Nephron progenitor cell (in vitro differentiated cells): ENCODE measurements at regions not wholly inside any gene's neighbourhood (a gene's known extent, or its start where the extent isn't known, plus 50 kb on each side); places are given as distances from the start of the nearest gene placed in this dataset.

Source experiments
- DNase-seq: peaks from one replicate; pipeline ENCODE4 v3.0.0; 2021
- H3K27ac Mint-ChIP-seq: 2 replicates; pipeline ENCODE4 v1.8.0; 2021; ENCODE audit warnings: mild to moderate bottlenecking, moderate library complexity, mixed read lengths
- H3K27me3 Mint-ChIP-seq: 2 replicates; pipeline ENCODE4 v1.8.0; 2021; ENCODE audit warnings: mild to moderate bottlenecking, low read depth, mixed read lengths; ENCODE audit not compliant: poor library complexity
- H3K36me3 Mint-ChIP-seq: 2 replicates; pipeline ENCODE4 v1.8.0; 2021; ENCODE audit warnings: low read depth, mixed read lengths
- H3K4me1 Mint-ChIP-seq: 2 replicates; pipeline ENCODE4 v1.8.0; 2021; ENCODE audit warnings: mixed read lengths
- H3K4me3 Mint-ChIP-seq: 2 replicates; pipeline ENCODE4 v1.8.0; 2021; ENCODE audit warnings: mild to moderate bottlenecking, moderate library complexity, mixed read lengths
- H3K9me3 Mint-ChIP-seq: 2 replicates; pipeline ENCODE4 v1.8.0; 2021; ENCODE audit warnings: mild to moderate bottlenecking, moderate library complexity, mixed read lengths
- TF ChIP-seq, protein P1 (sequence below): fragments of 200-600 bp; sonication (generic); IDR thresholded peaks from 2 replicates; pipeline ENCODE4 v1.5.0; 2021; ENCODE audit warnings: antibody characterized with exemption

DNA sequence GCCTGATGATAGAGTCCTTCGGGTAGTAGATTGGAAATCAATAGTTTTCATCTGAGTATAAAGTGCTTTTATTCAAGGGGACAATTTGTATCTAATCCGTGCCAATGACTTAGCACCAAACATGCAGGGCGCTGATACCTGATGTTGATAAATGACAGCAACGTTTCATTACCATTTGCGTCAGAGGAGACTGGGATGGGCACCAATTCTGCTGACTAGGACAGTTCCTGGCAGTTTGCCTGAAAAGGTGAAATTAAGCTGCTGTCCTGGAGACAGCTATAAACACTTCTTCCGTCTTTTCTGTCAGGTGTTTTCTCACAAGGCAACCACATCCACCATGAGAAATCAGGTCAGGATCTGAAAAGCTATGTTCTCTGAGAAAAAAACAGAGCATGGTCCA, 1136.4 kb downstream of the TYW1 start:
- Mint-ChIP-seq H3K9me3 (no peaks in the 10 kb centered on the region), H3K4me1 (peaks cover 5% of the 10 kb centered on the region), H3K4me3 (no peak overlapping the region), H3K36me3 (no peaks in the 10 kb centered on the region), H3K27me3 (peaks cover 20% of the 10 kb centered on the region), H3K27ac (peak overlapping the region; percentile 40)
- TF ChIP-seq, protein P1, sequence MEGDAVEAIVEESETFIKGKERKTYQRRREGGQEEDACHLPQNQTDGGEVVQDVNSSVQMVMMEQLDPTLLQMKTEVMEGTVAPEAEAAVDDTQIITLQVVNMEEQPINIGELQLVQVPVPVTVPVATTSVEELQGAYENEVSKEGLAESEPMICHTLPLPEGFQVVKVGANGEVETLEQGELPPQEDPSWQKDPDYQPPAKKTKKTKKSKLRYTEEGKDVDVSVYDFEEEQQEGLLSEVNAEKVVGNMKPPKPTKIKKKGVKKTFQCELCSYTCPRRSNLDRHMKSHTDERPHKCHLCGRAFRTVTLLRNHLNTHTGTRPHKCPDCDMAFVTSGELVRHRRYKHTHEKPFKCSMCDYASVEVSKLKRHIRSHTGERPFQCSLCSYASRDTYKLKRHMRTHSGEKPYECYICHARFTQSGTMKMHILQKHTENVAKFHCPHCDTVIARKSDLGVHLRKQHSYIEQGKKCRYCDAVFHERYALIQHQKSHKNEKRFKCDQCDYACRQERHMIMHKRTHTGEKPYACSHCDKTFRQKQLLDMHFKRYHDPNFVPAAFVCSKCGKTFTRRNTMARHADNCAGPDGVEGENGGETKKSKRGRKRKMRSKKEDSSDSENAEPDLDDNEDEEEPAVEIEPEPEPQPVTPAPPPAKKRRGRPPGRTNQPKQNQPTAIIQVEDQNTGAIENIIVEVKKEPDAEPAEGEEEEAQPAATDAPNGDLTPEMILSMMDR: no peak
- no peak for DNase-seq

DNA sequence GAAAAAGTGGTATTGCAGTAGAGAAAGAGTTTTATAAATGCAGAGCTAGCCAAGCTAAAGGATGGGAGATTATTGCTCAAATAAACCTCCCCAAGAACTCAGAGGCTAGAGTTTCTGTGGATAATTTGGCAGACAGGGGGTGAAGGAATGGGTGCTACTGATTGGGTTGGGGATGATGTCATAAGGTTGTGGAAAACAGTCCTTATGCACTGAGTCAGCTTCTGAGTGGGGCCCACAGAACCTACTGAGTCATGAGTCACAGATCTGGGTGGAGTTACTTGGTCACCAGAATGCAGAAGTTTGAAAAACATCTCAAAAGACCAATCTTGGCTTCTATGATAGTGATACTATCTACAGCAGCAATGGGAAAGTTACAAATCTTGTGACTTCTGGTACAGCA, 1146.7 kb downstream of the TYW1 start:
- Mint-ChIP-seq H3K27ac (no peak overlapping the region), H3K9me3 (peaks cover 29% of the 10 kb centered on the region), H3K4me3 (no peak overlapping the region), H3K4me1 (no peaks in the 10 kb centered on the region), H3K27me3 (peaks cover 15% of the 10 kb centered on the region), H3K36me3 (no peaks in the 10 kb centered on the region)
- DNase-seq: no peak
- TF ChIP-seq, protein P1: no peak

DNA sequence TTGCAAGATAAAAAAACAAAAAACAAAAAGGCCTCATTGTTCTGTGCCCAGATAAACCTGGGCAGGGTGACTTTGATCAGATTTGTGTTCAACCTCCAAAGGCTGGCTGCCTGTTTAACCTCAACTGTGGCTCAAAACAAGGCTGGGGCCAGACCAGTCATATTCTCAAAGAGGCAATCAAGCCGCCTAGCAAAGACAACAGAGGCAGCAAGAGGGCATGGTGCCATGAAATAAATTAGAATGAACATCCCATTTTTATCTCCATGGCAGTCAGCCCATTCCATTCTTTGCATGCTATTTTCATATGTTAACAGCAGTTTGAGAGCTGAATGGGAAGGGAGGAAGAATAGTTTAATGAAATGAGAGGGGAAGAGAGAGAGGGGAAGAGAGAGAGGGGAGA, 1150.3 kb downstream of the TYW1 start:
- Mint-ChIP-seq H3K4me1 (no peaks in the 10 kb centered on the region), H3K9me3 (peaks cover 27% of the 10 kb centered on the region), H3K36me3 (no peaks in the 10 kb centered on the region), H3K27me3 (peaks cover 8% of the 10 kb centered on the region), H3K27ac (no peak overlapping the region), H3K4me3 (no peak overlapping the region)
- DNase-seq: no peak
- TF ChIP-seq, protein P1: no peak

DNA sequence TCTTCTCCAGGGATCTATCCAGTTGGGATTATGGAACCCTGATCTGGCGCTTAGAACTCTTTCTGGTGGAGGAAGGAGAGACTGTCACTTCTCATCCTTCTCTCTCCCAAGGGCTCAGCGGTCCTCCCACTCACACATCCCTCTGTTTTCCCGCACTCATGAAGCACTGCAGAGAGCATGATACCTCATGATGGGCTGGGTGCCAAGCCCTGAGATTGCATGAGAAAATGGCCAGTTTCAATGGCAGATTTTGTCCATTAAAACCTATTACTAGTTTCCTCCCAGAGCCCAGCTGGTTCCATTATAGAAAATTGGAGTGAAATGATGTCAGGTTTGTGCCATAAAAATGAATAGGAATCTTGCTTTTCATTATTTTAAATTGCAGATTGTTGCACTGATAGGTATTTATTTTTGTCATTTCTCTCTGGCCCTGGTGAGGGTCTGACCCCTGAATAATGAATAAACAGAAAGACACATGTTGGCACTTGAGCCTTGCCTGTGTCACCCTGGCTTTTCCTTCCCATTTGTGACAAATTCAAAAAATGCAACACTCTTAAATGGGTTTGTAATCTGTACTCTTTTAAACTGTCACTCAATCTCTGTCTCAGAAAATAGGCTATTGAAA, 1151.1 kb downstream of the TYW1 start:
- Mint-ChIP-seq H3K4me1 (no peaks in the 10 kb centered on the region), H3K27me3 (peaks cover 7% of the 10 kb centered on the region), H3K27ac (no peak overlapping the region), H3K36me3 (no peaks in the 10 kb centered on the region), H3K9me3 (peaks cover 19% of the 10 kb centered on the region), H3K4me3 (no peak overlapping the region)
- TF ChIP-seq, protein P1: no peak
- no peak for DNase-seq

DNA sequence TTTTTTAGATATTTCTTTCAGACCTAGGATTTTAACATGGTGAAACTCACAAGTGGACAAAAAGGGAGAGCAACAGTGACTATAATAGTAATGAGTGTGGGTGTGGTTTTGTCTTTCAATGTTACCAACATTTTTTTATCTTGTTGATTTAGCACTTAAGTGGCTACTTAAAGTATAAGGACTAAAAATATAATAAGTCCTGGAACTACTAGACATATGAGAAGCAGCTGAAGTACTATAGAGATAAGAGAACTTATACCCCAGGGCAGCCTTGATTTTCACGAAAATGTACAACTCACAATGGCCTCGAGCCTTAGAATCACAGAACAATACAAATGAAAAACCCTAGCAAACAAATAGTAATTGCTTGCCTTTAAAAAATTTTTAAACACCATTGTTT, 1151.8 kb downstream of the TYW1 start:
- TF ChIP-seq, protein P1: no peak
- no peak for DNase-seq
- no peak overlapping the region for H3K4me3 Mint-ChIP-seq
- no peak overlapping the region for H3K27ac Mint-ChIP-seq
- no peaks in the 10 kb centered on the region for H3K36me3 Mint-ChIP-seq
- H3K9me3 Mint-ChIP-seq: peaks cover 12% of the 10 kb centered on the region
- H3K4me1 Mint-ChIP-seq: no peaks in the 10 kb centered on the region
- peaks cover 7% of the 10 kb centered on the region for H3K27me3 Mint-ChIP-seq

DNA sequence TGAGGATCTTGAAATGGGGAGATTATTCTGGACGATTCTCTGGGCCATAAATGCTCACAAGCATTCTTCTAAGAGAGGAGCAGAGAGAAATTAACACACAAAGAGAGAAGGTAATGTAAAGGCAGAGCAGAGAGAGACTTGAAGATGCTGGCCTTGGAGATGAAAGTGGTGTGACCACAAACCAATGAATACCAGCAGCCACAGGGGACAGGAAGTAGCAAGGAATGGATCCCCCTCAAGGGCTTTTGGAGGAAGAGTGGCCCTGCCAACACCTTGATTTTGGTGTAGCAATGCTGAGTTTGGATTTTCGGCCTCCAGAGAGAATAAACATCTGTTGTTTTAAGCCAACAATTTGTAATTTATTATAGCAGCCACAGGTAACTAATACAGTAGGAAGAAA, 1155.6 kb downstream of the TYW1 start:
- no peaks in the 10 kb centered on the region for H3K4me1 Mint-ChIP-seq
- no peak overlapping the region for H3K27ac Mint-ChIP-seq
- DNase-seq: no peak
- no peaks in the 10 kb centered on the region for H3K36me3 Mint-ChIP-seq
- H3K9me3 Mint-ChIP-seq: no peaks in the 10 kb centered on the region
- no peak overlapping the region for H3K4me3 Mint-ChIP-seq
- TF ChIP-seq, protein P1: no peak
- H3K27me3 Mint-ChIP-seq: peaks cover 6% of the 10 kb centered on the region
